K562 (cell line): ENCODE measurements at regions not wholly inside any gene's neighbourhood (a gene's known extent, or its start where the extent isn't known, plus 50 kb on each side); places are given as distances from the start of the nearest gene placed in this dataset.

Source experiments
- ATAC-seq: fragments of 200-7000 bp; cut with Tn5 transposase; 3 replicates; pipeline ENCODE4 v1.9.1; 2020; ENCODE audit warnings: moderate library complexity
- BruUV-seq: library from RNA; stranded (reverse); fragments of 400-500 nt; replicated peaks from 2 replicates; lab custom pipeline; 2021; lab: Mats Ljungman, UMichigan
- CTCF ChIA-PET: fragments of 300-600 bp; formaldehyde crosslinking; extraction: SDS; loops from one replicate; lab custom pipeline; 2021; ENCODE audit warnings: low intra/inter-chr PET ratio; lab: Yijun Ruan, JAX
- POLR2A ChIA-PET: fragments of 300-600, 350-650 bp; sonication (Branson Sonifier 250); formaldehyde crosslinking; extraction: SDS; loops from one replicate; lab custom pipeline; 2021; ENCODE audit warnings: antibody characterized with exemption, inconsistent platforms; lab: Yijun Ruan, JAX
- DNase-seq, 4 experiments: peaks; one replicate each; pipeline versions ENCODE4 v3.0.0 to v3.0.0-alpha.2; 2011 to 2018; ENCODE audit warnings: low spot score in 3 of 4, mixed read lengths in 3 of 4; ENCODE audit errors: extremely low read depth in 1 of 4
- FAIRE-seq: peaks from 2 replicates; lab custom pipeline; 2011; peaks lifted over from hg19 to GRCh38; lab: Jason Lieb, UNC
- H2AFZ ChIP-seq: 2 replicates; pipeline ENCODE4 v1.6.0; 2011; ENCODE audit warnings: low read depth, low read length, control low read depth, inconsistent platforms
- H3K27ac ChIP-seq: fragments of 200-600 bp; 3 replicates; pipeline ENCODE4 v1.8.0; 2011; ENCODE audit warnings: low read depth, mild to moderate bottlenecking, control low read depth, inconsistent platforms, low read length, moderate library complexity, mixed read lengths; ENCODE audit errors: extremely low read depth
- H3K27me3 ChIP-seq, 2 experiments: fragments of 300-600 bp in 1 of 2; 2 replicates in 1 of 2; 3 replicates in 1 of 2; pipeline versions ENCODE4 v1.6.0 to v1.8.0; 2011; ENCODE audit warnings: inconsistent platforms in 2 of 2, low read length in 2 of 2, mild to moderate bottlenecking in 1 of 2, mixed read lengths in 1 of 2, moderate library complexity in 1 of 2; ENCODE audit not compliant: control insufficient read depth in 2 of 2, insufficient read depth in 2 of 2
- H3K36me3 ChIP-seq: fragments of 300-600 bp; 3 replicates; pipeline ENCODE4 v1.8.0; 2011; ENCODE audit warnings: mild to moderate bottlenecking, low read length, inconsistent platforms; ENCODE audit not compliant: control insufficient read depth, insufficient read depth
- H3K4me1 ChIP-seq, 2 experiments: fragments of 200-600 bp in 1 of 2; replicated peaks in 1 of 2; 2 replicates in 1 of 2; 3 replicates in 1 of 2; pipeline versions ENCODE4 v1.5.1 to v1.8.0; 2011; ENCODE audit warnings: inconsistent platforms in 2 of 2, low read length in 2 of 2, mild to moderate bottlenecking in 1 of 2, mixed read lengths in 1 of 2, moderate library complexity in 1 of 2; ENCODE audit not compliant: control insufficient read depth in 2 of 2, insufficient read depth in 2 of 2
- H3K4me2 ChIP-seq: 2 replicates; pipeline ENCODE4 v1.6.1; 2011; ENCODE audit warnings: low read length, control low read depth, inconsistent platforms, mixed read lengths; ENCODE audit not compliant: insufficient read depth
- H3K4me3 ChIP-seq: fragments of 200-600 bp; sonication (generic), shearing (Covaris generic); 2 replicates; pipeline ENCODE4 v1.5.1; 2016; ENCODE audit warnings: control low read depth, inconsistent platforms
- H3K79me2 ChIP-seq: fragments of 200-600 bp; 3 replicates; pipeline ENCODE4 v1.8.0; 2011; ENCODE audit warnings: low read length, inconsistent platforms; ENCODE audit not compliant: control insufficient read depth, insufficient read depth
- H3K9ac ChIP-seq, 2 experiments: 2 replicates each; pipeline versions ENCODE4 v1.6.0 to v1.6.1; 2011; ENCODE audit warnings: low read depth in 2 of 2, low read length in 2 of 2, control low read depth in 1 of 2, inconsistent platforms in 1 of 2, mild to moderate bottlenecking in 1 of 2, mixed read lengths in 1 of 2; ENCODE audit not compliant: insufficient read depth in 1 of 2
- H3K9me1 ChIP-seq: one replicate; pipeline ENCODE4 v1.6.0; 2011; ENCODE audit warnings: inconsistent platforms, mild to moderate bottlenecking, low read length, moderate library complexity; ENCODE audit not compliant: control insufficient read depth, insufficient read depth
- H3K9me3 ChIP-seq: replicated peaks from 2 replicates; pipeline ENCODE4 v1.5.1; 2011; ENCODE audit warnings: low read depth, low read length, inconsistent platforms; ENCODE audit not compliant: control insufficient read depth, insufficient read depth
- H4K20me1 ChIP-seq: replicated peaks from 2 replicates; pipeline ENCODE4 v1.6.1; 2011; ENCODE audit warnings: low read length, inconsistent platforms, mixed read lengths; ENCODE audit not compliant: control insufficient read depth, insufficient read depth
- ATF2 ChIP-seq: sonication (generic); formaldehyde crosslinking; IDR thresholded peaks from 2 replicates; pipeline ENCODE4 v1.8.1; 2022; ENCODE audit warnings: missing genetic modification reagents
- CBFB ChIP-seq: sonication (generic); formaldehyde crosslinking; IDR thresholded peaks from 2 replicates; pipeline ENCODE4 v1.4.0; 2020; ENCODE audit warnings: mild to moderate bottlenecking, missing genetic modification reagents
- CEBPB ChIP-seq: fragments of 450-650 bp; IDR thresholded peaks from 2 replicates; pipeline ENCODE4 v1.6.1; 2016; ENCODE audit warnings: missing genetic modification characterization, missing compliant biosample characterization
- FOXM1 ChIP-seq, 2 experiments: fragments of 450-650 bp in 1 of 2; sonication (generic) in 1 of 2; formaldehyde crosslinking in 1 of 2; IDR thresholded peaks; 2 replicates each; pipeline versions ENCODE4 v1.6.1 to v1.9.0; 2017 to 2022; ENCODE audit warnings: low read depth in 2 of 2, mild to moderate bottlenecking in 2 of 2, missing genetic modification reagents in 1 of 2, moderate library complexity in 1 of 2
- HMGN3 ChIP-seq: IDR thresholded peaks from 2 replicates; pipeline ENCODE4 v1.6.1; 2011; ENCODE audit warnings: borderline replicate concordance, low read depth, mild to moderate bottlenecking, mixed read lengths, low read length; ENCODE audit not compliant: insufficient read length; ENCODE audit errors: extremely low read depth
- HSF4 ChIP-seq: fragments of 250-450 bp; sonication (Bioruptor Pico); IDR thresholded peaks from 2 replicates; pipeline ENCODE4 v2.1.2; 2022; ENCODE audit warnings: mild to moderate bottlenecking, moderate library complexity, borderline replicate concordance
- MTA2 ChIP-seq: fragments of 450-650 bp; IDR thresholded peaks from 2 replicates; pipeline ENCODE4 v1.6.1; 2016; ENCODE audit warnings: low read depth
- SFPQ ChIP-seq: fragments of 200-400 bp; formaldehyde crosslinking; IDR thresholded peaks from 2 replicates; pipeline ENCODE4 v1.6.1; 2017; ENCODE audit warnings: mild to moderate bottlenecking, low read depth, low read length, moderate library complexity
- SMAD1 ChIP-seq: fragments of 150-350 bp; IDR thresholded peaks from 2 replicates; pipeline ENCODE4 v1.6.1; 2014; ENCODE audit warnings: low read length, low read depth; ENCODE audit not compliant: partially characterized antibody
- SNIP1 ChIP-seq: fragments of 450-650 bp; IDR thresholded peaks from 2 replicates; pipeline ENCODE4 v1.7.1; 2017; ENCODE audit warnings: low read depth, mild to moderate bottlenecking
- TAF1 ChIP-seq: IDR thresholded peaks from 2 replicates; pipeline ENCODE4 v1.6.1; 2011; ENCODE audit warnings: mild to moderate bottlenecking, low read length, moderate library complexity; ENCODE audit not compliant: insufficient read depth, control insufficient read depth, severe bottlenecking; ENCODE audit errors: extremely low read depth
- TBP ChIP-seq: optimal IDR thresholded peaks from 2 replicates; pipeline ENCODE3; 2011; ENCODE audit warnings: low read depth, low read length, improper control_type of control experiment
- ZNF184 ChIP-seq: sonication (generic); formaldehyde crosslinking; IDR thresholded peaks from 2 replicates; pipeline ENCODE4 v1.5.0; 2020; ENCODE audit warnings: missing genetic modification reagents
- ZNF316 ChIP-seq: fragments of 450-650 bp; IDR thresholded peaks from 2 replicates; pipeline ENCODE4 v1.6.1; 2016
- ZNF561 ChIP-seq: fragments of 450-650 bp; formaldehyde crosslinking; conservative IDR thresholded peaks from 2 replicates; pipeline ENCODE4 v1.4.0; 2020; ENCODE audit warnings: mild to moderate bottlenecking, moderate library complexity
- ZNF830 ChIP-seq: fragments of 250-450 bp; sonication (Bioruptor Pico); IDR thresholded peaks from 2 replicates; pipeline ENCODE4 v1.5.0; 2021; ENCODE audit warnings: mild to moderate bottlenecking
- WGBS: fragments of 100-300 bp; shearing (Covaris generic); methylation state at CpG from one replicate; pipeline ENCODE4 v1.1.6; 2016; ENCODE audit warnings: low coverage, mixed read lengths; ENCODE audit not compliant: insufficient coverage; ENCODE audit errors: missing lambda C conversion rate; 5-methylcytosine and 5-hydroxymethylcytosine counted together
- in situ Hi-C: fragments of 300-500 bp; cut with MboI; formaldehyde crosslinking; loops from 4 replicates; pipeline ENCODE4 v1.15.0; 2018; ENCODE audit warnings: inconsistent platforms, mixed read lengths
- intact Hi-C: fragments of 100-400 bp; cut with micrococcal nuclease; formaldehyde crosslinking; loops from 2 replicates; pipeline ENCODE4 v1.14.2; 2022

GRCh38 chr12:127813147-127813546 is 453.8 kb upstream of the TMEM132C start:
- H3K9me1 ChIP-seq = no peaks in the 10 kb centered on the region
- no peak for ATAC-seq
- FAIRE-seq = no peak
- no peaks in the 10 kb centered on the region for H3K79me2 ChIP-seq
- TF ChIP-seq CEBPB (tag) (no peak), MTA2 (no peak), TAF1 (no peak), ZNF316 (no peak; the same call in 1 of the 2 replicates), TBP (no peak), ZNF561 (CRISPR knock-in tag) (no peak), HSF4 (CRISPR knock-in tag) (no peak), ATF2 (CRISPR knock-in tag) (no peak), ZNF830 (CRISPR knock-in tag) (no peak), SNIP1 (no peak), HMGN3 (no peak), ZNF184 (CRISPR knock-in tag) (no peak), SFPQ (no peak), SMAD1 (no peak), CBFB (CRISPR knock-in tag) (no peak), FOXM1 (IDR thresholded peaks at IDR 0.05; ENCODE audit: low read depth) (no peak), FOXM1 (CRISPR knock-in tag; IDR thresholded peaks at IDR 0.05; ENCODE audit: low read depth) (no peak)
- H3K9me3 ChIP-seq = no peaks in the 10 kb centered on the region; the same call in 1 of the 2 replicates
- CTCF ChIA-PET = no interaction called here
- H3K27ac ChIP-seq = no peak overlapping the region
- no peak for DNase-seq
- in situ Hi-C loops (no loop called here), intact Hi-C loops (no loop called here)
- H4K20me1 ChIP-seq = no peaks in the 10 kb centered on the region
- H3K9ac ChIP-seq = no peak overlapping the region
- no peaks in the 10 kb centered on the region for H3K36me3 ChIP-seq
- 0% methylated on average over 2 of the region's 2 CpGs for WGBS
- H3K27me3 ChIP-seq = no peaks in the 10 kb centered on the region
- H2AFZ ChIP-seq = no peak overlapping the region
- no peaks in the 10 kb centered on the region for H3K4me1 ChIP-seq
- no peak overlapping the region for H3K4me2 ChIP-seq
- POLR2A ChIA-PET = no interaction called here
- no peak overlapping the region for H3K4me3 ChIP-seq
- BruUV-seq = no TSS peak
